ENCODE measurements at regions not wholly inside any gene's neighbourhood (a gene's known extent, or its start where the extent isn't known, plus 50 kb on each side); places are given as distances from the start of the nearest gene placed in this dataset.
"Not testable (repeated sequence)": the region's sequence is repeated elsewhere in the genome, so short reads cannot be mapped to it uniquely, and the experiment has no call there.

DNA sequence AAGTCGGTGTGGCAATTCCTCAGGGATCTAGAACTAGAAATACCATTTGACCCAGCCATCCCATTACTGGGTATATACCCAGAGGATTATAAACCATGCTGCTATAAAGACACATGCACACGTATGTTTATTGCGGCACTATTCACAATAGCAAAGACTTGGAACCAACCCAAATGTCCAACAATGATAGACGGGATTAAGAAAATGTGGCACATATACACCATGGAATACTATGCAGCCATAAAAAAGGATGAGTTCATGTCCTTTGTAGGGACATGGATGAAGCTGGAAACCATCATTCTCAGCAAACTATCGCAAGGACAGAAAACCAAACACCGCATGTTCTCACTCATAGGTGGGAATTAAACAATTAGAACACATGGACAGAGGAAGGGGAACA lies 80.6 kb upstream of the ST3GAL5 start:
- not testable (repeated sequence) for H3K27ac Mint-ChIP-seq; ATAC-seq (replicated peaks); H3K27me3 Mint-ChIP-seq; H3K36me3 Mint-ChIP-seq (ENCODE audit: low read depth); H3K9me3 Mint-ChIP-seq; H3K4me3 Mint-ChIP-seq; H3K4me1 Mint-ChIP-seq

DNA sequence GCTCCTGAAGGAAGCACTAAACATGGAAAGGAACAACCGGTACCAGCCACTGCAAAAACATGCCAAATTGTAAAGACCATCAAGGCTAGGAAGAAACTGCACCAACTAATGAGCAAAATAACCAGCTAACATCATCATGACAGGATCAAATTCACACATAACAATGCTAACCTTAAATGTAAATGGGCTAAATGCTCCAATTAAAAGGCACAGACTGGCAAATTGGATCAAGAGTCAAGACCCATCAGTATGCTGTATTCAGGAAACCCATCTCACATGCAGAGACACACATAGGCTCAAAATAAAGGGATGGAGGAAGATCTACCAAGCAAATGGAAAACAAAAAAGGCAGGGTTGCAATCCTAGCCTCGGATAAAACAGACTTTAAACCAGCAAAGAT lies 77.0 kb upstream of the ST3GAL5 start:
- not testable (repeated sequence) for H3K27me3 Mint-ChIP-seq; H3K4me3 Mint-ChIP-seq; H3K36me3 Mint-ChIP-seq (ENCODE audit: low read depth); H3K9me3 Mint-ChIP-seq; H3K27ac Mint-ChIP-seq; ATAC-seq (replicated peaks)
- peaks cover 12% of the 10 kb centered on the region for H3K4me1 Mint-ChIP-seq

DNA sequence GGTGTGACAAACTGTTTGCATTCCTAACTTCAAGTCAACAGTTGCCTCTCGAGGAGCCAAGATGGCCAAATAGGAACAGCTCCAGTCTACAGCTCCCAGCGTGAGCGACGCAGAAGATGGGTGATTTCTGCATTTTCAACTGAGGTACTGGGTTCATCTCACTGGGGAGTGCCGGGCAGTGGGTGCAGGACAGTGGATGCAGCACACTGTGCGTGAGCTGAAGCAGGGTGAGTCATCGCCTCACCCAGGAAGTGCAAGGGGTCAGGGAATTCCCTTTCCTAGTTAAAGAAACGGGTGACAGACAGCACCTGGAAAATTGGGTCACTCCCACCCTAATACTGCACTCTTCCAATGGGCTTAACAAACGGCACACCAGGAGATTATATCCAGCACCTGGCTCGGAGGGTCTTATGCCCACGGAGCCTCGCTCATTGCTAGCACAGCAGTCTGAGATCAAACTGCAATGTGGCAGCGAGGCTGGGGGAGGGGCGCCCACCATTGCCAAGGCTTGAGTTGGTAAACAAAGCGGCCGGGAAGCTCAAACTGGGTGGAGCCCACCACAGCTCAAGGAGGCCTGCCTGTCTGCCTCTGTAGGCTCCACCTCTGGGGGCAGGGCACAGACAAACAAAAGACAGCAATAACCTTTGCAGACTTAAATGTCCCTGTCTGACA lies 75.1 kb upstream of the ST3GAL5 start:
- ATAC-seq (replicated peaks): peak; percentile 32
- peaks cover 12% of the 10 kb centered on the region for H3K4me1 Mint-ChIP-seq
- H3K4me3 Mint-ChIP-seq: peak overlapping the region; percentile 64
- peak overlapping the region; percentile 88 for H3K27ac Mint-ChIP-seq
- H3K9me3 Mint-ChIP-seq; H3K27me3 Mint-ChIP-seq; H3K36me3 Mint-ChIP-seq (ENCODE audit: low read depth): not testable (repeated sequence)

DNA sequence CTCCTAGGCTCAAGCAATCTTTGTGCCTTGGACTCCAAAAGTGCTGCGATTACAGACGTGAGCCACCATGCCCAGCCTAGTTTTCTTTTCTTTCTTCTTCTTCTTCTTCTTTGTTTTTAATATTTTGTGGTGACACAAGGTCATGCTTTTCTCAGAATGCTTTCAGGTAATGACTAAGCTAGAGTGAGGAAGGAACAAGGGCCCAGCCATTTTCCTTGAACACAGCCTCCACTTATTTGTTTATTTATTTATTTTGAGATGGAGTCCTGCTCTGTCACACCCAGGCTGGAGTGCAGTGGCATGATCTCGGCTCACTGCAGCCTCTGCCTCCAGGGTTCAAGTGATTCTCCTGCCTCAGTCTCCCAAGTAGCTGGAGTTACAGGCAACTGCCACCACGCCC lies 74.3 kb upstream of the ST3GAL5 start:
- ATAC-seq (replicated peaks): peak; percentile 92
- Mint-ChIP-seq H3K36me3 (ENCODE audit: low read depth) (no peaks in the 10 kb centered on the region), H3K27ac (peak overlapping the region; percentile 88), H3K9me3 (peaks cover 3% of the 10 kb centered on the region), H3K4me1 (peaks cover 12% of the 10 kb centered on the region), H3K27me3 (peaks cover 3% of the 10 kb centered on the region), H3K4me3 (peak overlapping the region; percentile 64)

DNA sequence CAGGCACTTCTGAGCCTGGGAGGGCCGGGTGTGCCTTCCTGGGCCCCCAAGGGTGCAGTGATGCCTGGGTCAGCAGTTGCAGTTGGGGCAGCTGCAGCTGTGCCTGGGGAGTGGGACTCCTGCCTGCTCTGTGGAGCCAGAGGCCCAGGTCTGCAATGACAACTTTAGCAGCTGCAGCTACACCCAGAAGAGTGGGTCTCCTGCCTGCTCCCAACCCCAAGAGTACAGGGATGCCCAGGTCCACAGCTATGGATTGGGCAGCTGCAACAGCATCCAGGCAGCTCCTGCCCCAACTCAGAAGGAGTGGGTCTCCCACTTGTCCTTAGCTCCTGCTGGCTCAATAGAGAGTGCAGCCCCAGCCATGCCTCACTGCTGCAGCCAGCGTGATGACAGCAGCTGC lies 73.0 kb upstream of the ST3GAL5 start:
- H3K27me3 Mint-ChIP-seq: peaks cover 3% of the 10 kb centered on the region
- H3K27ac Mint-ChIP-seq: no peak overlapping the region
- peaks cover 12% of the 10 kb centered on the region for H3K4me1 Mint-ChIP-seq
- no peaks in the 10 kb centered on the region for H3K36me3 Mint-ChIP-seq (ENCODE audit: low read depth)
- ATAC-seq (replicated peaks): no peak
- H3K9me3 Mint-ChIP-seq: peaks cover 3% of the 10 kb centered on the region
- no peak overlapping the region for H3K4me3 Mint-ChIP-seq

DNA sequence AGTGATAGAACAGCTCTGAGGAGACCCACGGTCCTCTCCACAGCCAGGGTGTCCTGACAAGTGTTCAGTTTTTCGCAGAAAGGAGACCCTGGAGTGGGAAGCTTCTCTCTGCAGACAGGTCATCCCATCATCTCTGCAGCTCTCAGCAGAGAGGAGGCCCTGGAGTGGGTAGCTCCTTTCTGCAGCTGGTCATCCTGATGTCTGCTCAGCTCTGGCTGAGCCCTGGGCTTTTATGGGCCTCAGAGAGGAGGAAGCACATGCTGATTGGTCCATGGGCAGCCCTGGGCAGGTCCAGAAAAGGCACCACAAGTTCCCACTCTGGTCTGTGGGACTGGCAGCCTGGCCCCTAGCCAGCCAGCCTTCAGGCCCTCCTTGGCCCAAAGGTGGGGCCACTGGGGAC lies 72.3 kb upstream of the ST3GAL5 start:
- no peak overlapping the region for H3K27ac Mint-ChIP-seq
- peaks cover 3% of the 10 kb centered on the region for H3K27me3 Mint-ChIP-seq
- ATAC-seq (replicated peaks): no peak
- H3K4me3 Mint-ChIP-seq: no peak overlapping the region
- peaks cover 3% of the 10 kb centered on the region for H3K9me3 Mint-ChIP-seq
- peaks cover 12% of the 10 kb centered on the region for H3K4me1 Mint-ChIP-seq
- no peaks in the 10 kb centered on the region for H3K36me3 Mint-ChIP-seq (ENCODE audit: low read depth)

DNA sequence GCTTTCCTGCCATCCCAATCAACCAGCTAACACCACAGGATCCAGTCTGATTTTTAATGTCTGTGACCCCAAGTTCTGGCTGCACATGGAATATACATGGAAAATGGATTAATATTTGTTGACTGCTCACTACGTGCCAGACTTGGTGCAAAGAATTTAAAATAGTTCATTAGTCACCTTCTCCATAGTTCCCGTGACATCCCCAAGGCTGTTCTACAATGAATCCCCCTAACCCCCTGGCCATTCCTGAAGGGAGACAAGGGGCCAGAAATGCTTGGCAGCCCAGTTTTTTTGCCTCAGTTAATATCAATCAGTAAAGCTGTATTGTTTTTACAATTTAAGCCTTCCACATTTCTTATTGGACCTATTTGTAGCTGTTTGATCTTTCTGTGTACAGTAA lies 71.0 kb upstream of the ST3GAL5 start:
- no peak overlapping the region for H3K4me3 Mint-ChIP-seq
- H3K36me3 Mint-ChIP-seq (ENCODE audit: low read depth): no peaks in the 10 kb centered on the region
- peaks cover 3% of the 10 kb centered on the region for H3K27me3 Mint-ChIP-seq
- H3K9me3 Mint-ChIP-seq: peaks cover 3% of the 10 kb centered on the region
- ATAC-seq (replicated peaks): no peak
- H3K4me1 Mint-ChIP-seq: peaks cover 12% of the 10 kb centered on the region
- no peak overlapping the region for H3K27ac Mint-ChIP-seq

DNA sequence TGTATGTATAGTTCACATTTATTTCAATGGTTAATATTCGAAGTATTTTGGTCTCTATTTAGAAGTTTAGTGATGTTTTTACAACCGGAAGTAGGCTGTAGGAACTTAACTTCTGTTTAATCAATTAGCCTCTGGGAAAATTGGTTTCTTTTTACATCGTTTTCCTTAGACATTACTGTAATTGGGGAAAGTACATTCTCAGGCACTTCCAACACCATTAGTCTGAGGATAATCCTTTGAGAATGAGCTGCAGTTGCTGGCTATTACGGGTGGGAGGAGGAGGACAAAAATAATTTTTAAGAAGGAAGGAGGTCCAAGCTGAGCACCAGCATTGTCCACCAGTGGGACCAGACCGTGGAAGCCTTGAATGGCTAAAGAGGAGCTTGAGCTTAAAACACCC lies 70.4 kb upstream of the ST3GAL5 start:
- H3K36me3 Mint-ChIP-seq (ENCODE audit: low read depth): no peaks in the 10 kb centered on the region
- H3K9me3 Mint-ChIP-seq: peaks cover 3% of the 10 kb centered on the region
- ATAC-seq (replicated peaks): no peak
- no peak overlapping the region for H3K27ac Mint-ChIP-seq
- H3K4me3 Mint-ChIP-seq: no peak overlapping the region
- peaks cover 12% of the 10 kb centered on the region for H3K4me1 Mint-ChIP-seq
- H3K27me3 Mint-ChIP-seq: peaks cover 3% of the 10 kb centered on the region

DNA sequence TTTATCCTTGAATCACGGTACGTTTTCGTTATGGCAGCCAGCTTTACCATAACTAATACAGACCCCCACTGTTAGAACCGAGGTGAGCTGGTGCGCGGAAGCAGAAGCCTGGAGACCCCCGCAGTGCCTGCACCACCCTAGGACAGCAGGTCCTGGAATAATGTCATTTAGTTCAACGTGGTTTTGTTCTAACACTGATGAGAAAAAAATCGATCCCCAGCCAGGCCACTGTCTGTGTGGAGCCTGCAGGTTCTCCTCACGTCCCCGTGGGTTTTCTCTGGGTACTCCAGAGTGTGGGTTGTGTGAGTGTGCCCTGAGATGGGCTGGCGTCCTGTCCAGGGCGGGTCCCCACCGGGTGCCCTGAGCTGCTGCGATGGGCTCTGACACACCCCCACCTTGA lies 69.9 kb upstream of the ST3GAL5 start:
- Mint-ChIP-seq H3K4me3 (no peak overlapping the region), H3K4me1 (peaks cover 10% of the 10 kb centered on the region), H3K36me3 (ENCODE audit: low read depth) (no peaks in the 10 kb centered on the region), H3K9me3 (peaks cover 3% of the 10 kb centered on the region), H3K27me3 (peaks cover 3% of the 10 kb centered on the region), H3K27ac (no peak overlapping the region)
- no peak for ATAC-seq (replicated peaks)

DNA sequence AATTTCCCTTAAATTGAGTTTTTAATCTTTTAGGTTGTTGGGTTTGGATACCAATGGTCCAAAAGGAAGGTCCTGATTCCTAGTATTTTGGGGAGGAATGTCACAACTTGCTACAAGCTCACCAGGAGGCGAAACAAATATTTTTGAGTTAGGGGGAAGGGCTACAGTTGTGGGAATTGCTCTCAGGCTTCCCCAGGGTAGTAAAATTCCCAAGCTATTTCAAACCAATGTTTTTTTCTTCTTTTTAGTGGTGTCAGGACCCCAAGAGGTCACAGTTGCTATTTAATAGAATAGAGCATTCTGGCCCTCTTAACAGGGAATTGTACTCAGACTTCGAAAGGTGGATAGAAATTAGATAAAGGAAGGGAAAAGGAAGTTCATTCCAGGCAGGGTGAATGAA lies 68.5 kb upstream of the ST3GAL5 start:
- H3K27ac Mint-ChIP-seq: no peak overlapping the region

DNA sequence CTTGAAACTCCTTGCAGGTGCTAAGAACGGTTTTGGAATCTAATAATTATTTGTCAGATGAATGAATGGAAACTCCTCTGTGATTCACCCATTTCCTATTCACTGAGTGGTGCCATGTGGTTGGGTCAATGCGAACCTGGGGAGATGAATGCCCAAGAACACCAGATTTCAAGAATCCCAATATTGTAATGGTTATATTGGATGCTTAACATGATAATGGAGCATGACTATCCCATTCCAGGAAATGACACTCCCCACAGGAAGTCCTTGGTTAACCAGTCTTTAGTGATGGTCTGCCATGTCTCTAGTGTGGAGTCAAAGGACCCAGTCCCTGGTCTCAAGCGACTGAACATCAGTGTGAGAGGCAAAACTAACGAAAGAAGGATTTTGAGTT lies 67.9 kb upstream of the ST3GAL5 start:
- no peak for ATAC-seq (replicated peaks)
- H3K9me3 Mint-ChIP-seq: no peaks in the 10 kb centered on the region
- H3K4me1 Mint-ChIP-seq: no peaks in the 10 kb centered on the region
- no peaks in the 10 kb centered on the region for H3K36me3 Mint-ChIP-seq (ENCODE audit: low read depth)
- H3K27ac Mint-ChIP-seq: no peak overlapping the region
- H3K27me3 Mint-ChIP-seq: no peaks in the 10 kb centered on the region
- H3K4me3 Mint-ChIP-seq: no peak overlapping the region

More for the DNA sequence above, 68.5 kb upstream of the ST3GAL5 start:
- H3K9me3 Mint-ChIP-seq: no peaks in the 10 kb centered on the region
- H3K27me3 Mint-ChIP-seq: no peaks in the 10 kb centered on the region
- no peaks in the 10 kb centered on the region for H3K36me3 Mint-ChIP-seq (ENCODE audit: low read depth)
- no peak overlapping the region for H3K4me3 Mint-ChIP-seq
- no peaks in the 10 kb centered on the region for H3K4me1 Mint-ChIP-seq
- ATAC-seq (replicated peaks): no peak

DNA sequence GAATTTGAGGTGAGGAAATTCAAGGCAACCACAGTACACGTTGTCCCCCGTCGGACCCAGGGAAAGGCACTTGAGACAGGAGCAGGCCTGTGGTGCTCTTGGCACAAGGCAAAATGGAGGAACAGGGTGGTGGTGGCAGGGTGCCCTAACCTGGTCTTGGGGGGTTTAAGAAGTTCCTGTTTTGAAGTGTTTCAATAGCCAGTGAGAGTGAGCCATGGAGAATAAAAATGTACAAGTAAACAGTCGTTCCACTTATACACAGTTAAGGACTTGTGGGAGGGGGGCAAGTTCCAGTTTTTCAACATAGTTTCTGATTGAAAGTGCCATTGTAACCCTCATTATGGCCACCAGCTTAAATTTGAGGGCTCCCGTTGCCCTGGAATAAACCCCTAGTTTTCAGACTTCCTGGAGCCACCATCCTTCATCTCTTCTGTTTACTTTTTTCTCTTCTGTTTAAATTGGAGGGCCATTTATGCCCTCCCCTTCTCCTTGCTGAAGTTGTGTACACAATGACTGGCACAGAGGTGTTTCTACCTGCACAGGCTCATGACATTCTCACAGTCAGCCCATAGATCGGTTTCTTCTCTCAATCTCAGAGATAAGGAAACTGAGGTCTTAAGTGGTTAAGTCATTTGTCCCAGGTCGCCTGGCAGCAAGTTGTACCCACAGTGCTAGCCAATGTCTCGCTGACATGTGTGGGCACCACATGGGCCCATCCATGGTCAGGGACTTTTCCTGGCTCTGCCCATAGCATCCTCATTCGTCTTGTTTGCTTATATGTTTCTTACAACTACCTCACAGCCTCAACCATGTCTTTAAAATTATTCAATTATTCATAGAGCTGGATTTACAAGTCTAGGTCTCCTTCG lies 66.0 kb upstream of the ST3GAL5 start:
- H3K27me3 Mint-ChIP-seq: no peaks in the 10 kb centered on the region
- no peaks in the 10 kb centered on the region for H3K36me3 Mint-ChIP-seq (ENCODE audit: low read depth)
- H3K27ac Mint-ChIP-seq: no peak overlapping the region
- no peak for ATAC-seq (replicated peaks)
- H3K4me3 Mint-ChIP-seq: no peak overlapping the region
- H3K4me1 Mint-ChIP-seq: no peaks in the 10 kb centered on the region
- H3K9me3 Mint-ChIP-seq: no peaks in the 10 kb centered on the region

DNA sequence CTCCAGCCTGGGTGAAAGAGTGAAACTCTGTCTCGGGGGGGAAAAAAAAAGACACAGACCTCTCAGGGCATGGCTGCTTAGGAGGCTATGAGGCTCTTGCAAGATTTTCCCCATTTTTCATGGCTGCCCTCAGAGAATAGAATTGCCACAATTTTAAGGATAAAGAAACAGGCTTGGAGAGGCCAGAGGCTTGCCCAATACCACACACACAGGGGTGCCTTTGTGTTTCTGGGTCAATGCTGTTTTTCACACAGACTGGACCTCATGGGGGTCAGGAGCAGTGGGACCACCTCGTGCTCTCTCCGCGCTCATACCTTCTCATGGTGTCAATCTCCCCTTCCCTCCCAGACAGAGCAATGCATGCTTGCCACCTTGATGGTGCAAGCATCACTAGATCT lies 65.4 kb upstream of the ST3GAL5 start:
- Mint-ChIP-seq H3K4me3 (no peak overlapping the region), H3K27ac (no peak overlapping the region), H3K36me3 (ENCODE audit: low read depth) (no peaks in the 10 kb centered on the region), H3K27me3 (no peaks in the 10 kb centered on the region), H3K4me1 (no peaks in the 10 kb centered on the region), H3K9me3 (no peaks in the 10 kb centered on the region)
- no peak for ATAC-seq (replicated peaks)

DNA sequence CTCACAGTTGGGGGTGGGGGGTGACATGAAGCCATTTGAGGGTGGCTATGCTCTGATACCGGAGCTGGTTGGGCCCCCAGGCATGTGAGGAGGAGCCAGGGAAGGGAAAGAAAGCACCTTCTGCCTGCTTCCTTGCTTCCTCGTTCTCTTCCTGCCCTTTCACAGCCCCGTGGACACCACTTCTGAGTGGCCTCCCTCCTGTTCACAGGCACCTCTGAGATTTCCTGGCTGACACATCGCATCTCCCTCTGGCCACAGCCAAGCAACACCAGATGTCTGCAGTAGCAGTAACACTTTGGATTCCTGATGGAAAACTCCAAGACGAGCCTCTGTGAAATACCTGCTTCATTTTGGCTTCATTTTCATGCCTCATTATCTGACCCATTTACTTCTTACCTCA lies 64.7 kb upstream of the ST3GAL5 start:
- no peak for ATAC-seq (replicated peaks)
- Mint-ChIP-seq H3K4me1 (no peaks in the 10 kb centered on the region), H3K27me3 (no peaks in the 10 kb centered on the region), H3K4me3 (no peak overlapping the region), H3K9me3 (no peaks in the 10 kb centered on the region), H3K27ac (no peak overlapping the region), H3K36me3 (ENCODE audit: low read depth) (no peaks in the 10 kb centered on the region)

DNA sequence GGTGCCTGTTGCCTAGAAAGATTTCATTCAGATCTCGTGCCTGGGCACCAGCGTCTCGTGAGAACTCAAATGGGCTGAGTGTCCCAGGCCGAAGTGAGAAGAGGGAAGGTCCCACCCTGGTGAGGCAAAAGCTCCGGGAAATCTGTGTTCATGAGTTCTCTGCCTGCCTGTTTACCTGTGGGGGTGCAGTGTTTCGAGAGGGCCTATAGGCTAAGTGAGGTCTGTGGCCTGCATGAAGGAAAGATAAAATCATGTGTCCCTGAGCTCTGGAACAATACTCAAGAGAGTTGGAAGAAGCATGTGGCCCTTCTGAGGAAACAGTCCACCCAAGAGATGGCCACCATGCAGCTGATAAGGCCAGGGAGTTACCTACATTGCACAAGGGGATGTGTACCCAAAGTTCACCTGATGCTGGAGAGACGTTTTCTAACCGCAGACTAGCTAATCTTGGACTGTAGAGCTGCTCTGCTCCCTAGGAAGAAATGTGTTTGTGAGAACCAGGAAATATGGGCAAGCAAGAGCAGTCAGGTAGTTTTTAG lies 63.5 kb upstream of the ST3GAL5 start:
- Mint-ChIP-seq H3K4me1 (no peaks in the 10 kb centered on the region), H3K27ac (no peak overlapping the region), H3K27me3 (no peaks in the 10 kb centered on the region), H3K4me3 (no peak overlapping the region), H3K9me3 (no peaks in the 10 kb centered on the region), H3K36me3 (ENCODE audit: low read depth) (no peaks in the 10 kb centered on the region)
- no peak for ATAC-seq (replicated peaks)
